Psoas muscle (tissue), 7 donors: ENCODE measurements at regions not wholly inside any gene's neighbourhood (a gene's known extent, or its start where the extent isn't known, plus 50 kb on each side); places are given as distances from the start of the nearest gene placed in this dataset.

ENCODE experiments used
- ATAC-seq, 4 donors: fragments of 200-7000 bp; cut with Tn5 transposase; one replicate each; pipeline ENCODE4 v1.9.1; 2020; ENCODE audit warnings: moderate library complexity in 3 of 4, mild to moderate bottlenecking in 2 of 4
- DNase-seq, 2 donors: peaks; one replicate each; pipeline ENCODE4 v3.0.0-alpha.2; 2020
- H3K27ac ChIP-seq: fragments of 200-600 bp; one replicate; pipeline ENCODE4 v1.8.0; 2022
- H3K27me3 ChIP-seq, 3 donors: fragments of 200-600 bp in 1 of 3; one replicate each; pipeline versions ENCODE4 v1.6.1 to v1.8.0; 2013 to 2022; ENCODE audit warnings: low read length in 2 of 3, mild to moderate bottlenecking in 2 of 3, moderate library complexity in 1 of 3; ENCODE audit not compliant: insufficient read depth in 3 of 3
- H3K36me3 ChIP-seq, 2 donors: fragments of 200-600 bp in 1 of 2; one replicate each; pipeline versions ENCODE4 v1.6.1 to v1.8.0; 2013 to 2022; ENCODE audit warnings: low read depth in 1 of 2, mild to moderate bottlenecking in 1 of 2, moderate library complexity in 1 of 2; ENCODE audit not compliant: insufficient read depth in 1 of 2
- H3K4me1 ChIP-seq: fragments of 200-600 bp; one replicate; pipeline ENCODE4 v1.8.0; 2022
- H3K4me3 ChIP-seq: fragments of 200-600 bp; one replicate; pipeline ENCODE4 v1.8.0; 2022; ENCODE audit warnings: mild to moderate bottlenecking
- H3K9me3 ChIP-seq: fragments of 200-600 bp; one replicate; pipeline ENCODE4 v1.8.0; 2022
- WGBS, 3 donors: extraction: QIAGEN DNeasy Blood & Tissue Kit; methylation state at CpG; one replicate each; pipeline versions ENCODE4 v1.1.6 to v1.1.7; 2013; 5-methylcytosine and 5-hydroxymethylcytosine counted together
- intact Hi-C, 2 donors: fragments of 100-400 bp; cut with DNase I; formaldehyde crosslinking; loops; one replicate each; pipeline versions ENCODE4 v1.11.0 to v1.14.2; 2022
- TF ChIP-seq, protein P1 (sequence below): fragments of 200-600 bp; IDR thresholded peaks from one replicate; pipeline ENCODE4 v1.8.0; 2022; ENCODE audit warnings: antibody characterized with exemption
- donor health status: healthy with polysubstance abuse.
- donor health status: DM: no; HTN: no; CAD: no; lungs with moderate emphysema.
- donor health status: Bipolar disorder and iron deficiency.
- donor health status: healthy.
- donor health status: DM: yes; HTN: yes; CAD: no.
- donor health status: DM: no; HTN: no; CAD: no.
- donor health status: DM: yes; HTN: yes; CAD: no.

DNA sequence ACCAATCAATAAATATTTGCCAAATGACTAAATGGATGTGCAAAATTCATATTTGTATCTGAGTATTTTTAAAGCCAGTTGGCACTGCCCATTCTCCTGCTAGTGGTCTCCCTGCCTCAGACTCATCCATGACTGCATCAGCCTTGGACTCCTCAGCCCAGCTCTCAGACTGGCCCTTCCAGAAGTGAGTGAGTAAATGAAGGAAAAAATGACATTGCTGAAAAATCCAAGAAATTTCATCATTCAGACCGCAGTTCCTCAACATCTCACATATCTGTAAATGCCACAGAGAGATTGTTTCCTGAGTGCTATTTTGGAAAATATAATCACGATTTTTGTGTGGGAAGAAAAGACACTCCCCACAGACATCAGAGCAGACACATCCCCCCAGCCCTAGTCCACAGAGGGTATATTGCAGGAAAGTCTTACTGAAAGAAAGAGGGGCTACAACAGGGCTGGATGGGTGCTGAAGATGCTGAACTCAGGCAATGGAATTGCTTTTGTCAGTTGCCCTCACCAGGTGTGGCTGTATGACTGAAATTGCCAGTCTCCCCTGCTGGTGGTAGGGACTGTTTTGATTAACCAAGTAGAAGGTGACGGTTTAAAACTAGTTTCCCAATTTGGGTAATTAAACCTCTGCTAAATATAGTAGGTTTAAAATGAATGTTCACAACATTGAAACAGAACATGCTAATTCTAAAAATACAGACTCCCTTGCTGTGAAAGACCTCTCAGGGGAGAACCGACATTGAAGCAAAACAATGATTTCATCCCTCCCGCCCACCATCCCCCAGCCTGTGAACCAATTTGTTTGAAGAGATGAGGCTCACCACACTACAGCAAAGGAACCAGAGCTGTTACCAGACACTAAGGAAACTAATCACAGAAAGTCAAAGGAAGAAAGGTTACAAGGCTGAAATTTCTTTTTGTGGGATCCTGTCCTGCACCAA, 158.8 kb downstream of the DEPDC1B start:
- no peak for DNase-seq
- 49 to 55% (median 51%) methylated on average over 5 of the region's 5 CpGs for WGBS, 3 donors
- Histone ChIP-seq H3K36me3 (no peaks in the 10 kb centered on the region), H3K27me3 (no peaks in the 10 kb centered on the region), H3K27ac (no peak overlapping the region), H3K4me1 (no peaks in the 10 kb centered on the region), H3K4me3 (no peak overlapping the region), H3K9me3 (no peaks in the 10 kb centered on the region)
- TF ChIP-seq, protein P1, sequence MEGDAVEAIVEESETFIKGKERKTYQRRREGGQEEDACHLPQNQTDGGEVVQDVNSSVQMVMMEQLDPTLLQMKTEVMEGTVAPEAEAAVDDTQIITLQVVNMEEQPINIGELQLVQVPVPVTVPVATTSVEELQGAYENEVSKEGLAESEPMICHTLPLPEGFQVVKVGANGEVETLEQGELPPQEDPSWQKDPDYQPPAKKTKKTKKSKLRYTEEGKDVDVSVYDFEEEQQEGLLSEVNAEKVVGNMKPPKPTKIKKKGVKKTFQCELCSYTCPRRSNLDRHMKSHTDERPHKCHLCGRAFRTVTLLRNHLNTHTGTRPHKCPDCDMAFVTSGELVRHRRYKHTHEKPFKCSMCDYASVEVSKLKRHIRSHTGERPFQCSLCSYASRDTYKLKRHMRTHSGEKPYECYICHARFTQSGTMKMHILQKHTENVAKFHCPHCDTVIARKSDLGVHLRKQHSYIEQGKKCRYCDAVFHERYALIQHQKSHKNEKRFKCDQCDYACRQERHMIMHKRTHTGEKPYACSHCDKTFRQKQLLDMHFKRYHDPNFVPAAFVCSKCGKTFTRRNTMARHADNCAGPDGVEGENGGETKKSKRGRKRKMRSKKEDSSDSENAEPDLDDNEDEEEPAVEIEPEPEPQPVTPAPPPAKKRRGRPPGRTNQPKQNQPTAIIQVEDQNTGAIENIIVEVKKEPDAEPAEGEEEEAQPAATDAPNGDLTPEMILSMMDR, result no peak
- ATAC-seq, result no peak
- intact Hi-C loops, result no loop called here

GRCh38 chr5:60538955-60539866, 160.8 kb downstream of the DEPDC1B start:
- no peaks in the 10 kb centered on the region for H3K27me3 ChIP-seq
- DNase-seq, result no peak
- H3K4me1 ChIP-seq, result no peaks in the 10 kb centered on the region
- no peak for ATAC-seq
- no peaks in the 10 kb centered on the region for H3K36me3 ChIP-seq
- H3K4me3 ChIP-seq, result no peak overlapping the region
- WGBS, 3 donors, result 63 to 70% (median 68%) methylated on average over 1 of the region's 1 CpG
- no peaks in the 10 kb centered on the region for H3K9me3 ChIP-seq
- H3K27ac ChIP-seq, result no peak overlapping the region
- intact Hi-C loops, result no loop called here
- TF ChIP-seq, protein P1, result no peak

DNA sequence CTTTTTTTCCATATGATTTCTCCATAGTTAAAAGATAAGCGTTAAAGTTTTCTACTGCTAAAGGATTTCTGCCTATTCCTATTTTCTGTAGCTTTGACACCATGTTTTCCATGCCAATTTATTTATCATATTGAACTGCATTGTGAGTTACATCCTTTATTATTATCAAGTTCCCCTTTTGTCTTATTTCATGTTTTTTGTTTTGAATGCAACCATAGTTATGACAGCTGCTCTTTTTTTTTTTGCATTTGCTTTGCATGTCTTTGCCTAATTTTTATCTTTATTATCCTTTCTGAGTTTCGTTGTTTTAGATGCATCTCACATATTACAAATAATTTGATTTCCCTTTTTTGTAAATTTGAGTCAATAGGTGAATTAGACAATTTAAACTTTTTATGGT, 161.5 kb downstream of the DEPDC1B start:
- TF ChIP-seq, protein P1, result no peak
- Histone ChIP-seq H3K36me3 (no peaks in the 10 kb centered on the region), H3K27ac (no peak overlapping the region), H3K4me1 (no peaks in the 10 kb centered on the region), H3K27me3 (no peaks in the 10 kb centered on the region), H3K9me3 (no peaks in the 10 kb centered on the region), H3K4me3 (no peak overlapping the region)
- intact Hi-C loops, result no loop called here
- WGBS, 3 donors, result 80 to 93% (median 81%) methylated on average over 2 of the region's 2 CpGs
- ATAC-seq, result no peak
- DNase-seq, result no peak

DNA sequence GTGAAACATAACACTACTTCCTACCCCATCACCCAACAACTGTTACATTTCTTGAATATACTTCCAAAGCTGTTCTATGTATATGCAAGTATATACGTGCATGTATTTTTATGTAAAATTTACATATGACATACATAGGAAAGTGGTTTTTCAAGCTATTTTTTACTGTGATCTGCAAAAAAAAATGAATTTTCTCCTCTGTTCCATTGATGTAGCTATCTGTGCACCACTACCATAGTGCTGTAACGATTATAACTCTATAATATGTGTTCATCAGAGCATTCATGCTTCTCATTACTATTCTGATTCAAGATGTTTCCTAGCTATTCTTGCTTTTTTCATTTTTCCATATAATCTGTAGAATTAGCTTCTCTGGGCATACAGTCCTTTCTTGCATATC, 164.0 kb downstream of the DEPDC1B start:
- no peak for DNase-seq
- ATAC-seq, result no peak
- H3K4me1 ChIP-seq, result no peaks in the 10 kb centered on the region
- H3K27ac ChIP-seq, result no peak overlapping the region
- no peaks in the 10 kb centered on the region for H3K36me3 ChIP-seq
- H3K9me3 ChIP-seq, result no peaks in the 10 kb centered on the region
- H3K27me3 ChIP-seq, result no peaks in the 10 kb centered on the region
- TF ChIP-seq, protein P1, result no peak
- WGBS, 3 donors, result 90 to 92% (median 91%) methylated on average over 2 of the region's 2 CpGs
- intact Hi-C loops, result no loop called here
- H3K4me3 ChIP-seq, result no peak overlapping the region
